IPS-15b (cell line): ENCODE measurements at regions not wholly inside any gene's neighbourhood (a gene's known extent, or its start where the extent isn't known, plus 50 kb on each side); places are given as distances from the start of the nearest gene placed in this dataset.

ENCODE experiments used
- H3K27me3 ChIP-seq: one replicate; pipeline ENCODE4 v1.6.1; 2013; ENCODE audit warnings: low read length; ENCODE audit not compliant: control insufficient read depth, insufficient read depth
- H3K36me3 ChIP-seq: one replicate; pipeline ENCODE4 v1.6.1; 2013; ENCODE audit warnings: low read length; ENCODE audit not compliant: control insufficient read depth, insufficient read depth
- H3K4me1 ChIP-seq: one replicate; pipeline ENCODE4 v1.6.1; 2013; ENCODE audit warnings: mild to moderate bottlenecking, low read length; ENCODE audit not compliant: control insufficient read depth, insufficient read depth
- H3K4me3 ChIP-seq: one replicate; pipeline ENCODE4 v1.5.1; 2013; ENCODE audit warnings: low read depth, low read length
- H3K9ac ChIP-seq: one replicate; pipeline ENCODE4 v1.6.1; 2013; ENCODE audit warnings: low read depth, mild to moderate bottlenecking, low read length
- H3K9me3 ChIP-seq: one replicate; pipeline ENCODE4 v1.6.1; 2013; ENCODE audit warnings: mild to moderate bottlenecking, low read length; ENCODE audit not compliant: control insufficient read depth, insufficient read depth

- Histone ChIP-seq H3K4me1 (no peaks in the 10 kb centered on the region), H3K9ac (no peak overlapping the region), H3K4me3 (no peak overlapping the region), H3K36me3 (no peaks in the 10 kb centered on the region), H3K9me3 (no peaks in the 10 kb centered on the region), H3K27me3 (no peaks in the 10 kb centered on the region)
Measured at GRCh38 chr1:228935855-228936727, 200.8 kb downstream of the RHOU start.

GRCh38 chr1:228936881-228937280 is 201.6 kb downstream of the RHOU start:
- no peaks in the 10 kb centered on the region for H3K4me1 ChIP-seq

GRCh38 chr1:228937351-228937750 is 202.1 kb downstream of the RHOU start:
- Histone ChIP-seq H3K27me3 (no peaks in the 10 kb centered on the region), H3K36me3 (no peaks in the 10 kb centered on the region), H3K4me1 (no peaks in the 10 kb centered on the region), H3K9ac (no peak overlapping the region), H3K4me3 (no peak overlapping the region), H3K9me3 (no peaks in the 10 kb centered on the region)

More at GRCh38 chr1:228936881-228937280, 201.6 kb downstream of the RHOU start:
- no peak overlapping the region for H3K9ac ChIP-seq
- H3K36me3 ChIP-seq = no peaks in the 10 kb centered on the region
- H3K27me3 ChIP-seq = no peaks in the 10 kb centered on the region
- no peak overlapping the region for H3K4me3 ChIP-seq
- no peaks in the 10 kb centered on the region for H3K9me3 ChIP-seq

GRCh38 chr1:228937851-228938536 is 202.7 kb downstream of the RHOU start:
- Histone ChIP-seq H3K9ac (no peak overlapping the region), H3K36me3 (no peaks in the 10 kb centered on the region), H3K9me3 (no peaks in the 10 kb centered on the region), H3K4me1 (no peaks in the 10 kb centered on the region), H3K27me3 (no peaks in the 10 kb centered on the region), H3K4me3 (no peak overlapping the region)

- H3K36me3 ChIP-seq = no peaks in the 10 kb centered on the region
- no peaks in the 10 kb centered on the region for H3K9me3 ChIP-seq
- H3K4me1 ChIP-seq = no peaks in the 10 kb centered on the region
- no peaks in the 10 kb centered on the region for H3K27me3 ChIP-seq
- H3K9ac ChIP-seq = no peak overlapping the region
- no peak overlapping the region for H3K4me3 ChIP-seq
Measured at GRCh38 chr1:228938537-228938901, 203.2 kb downstream of the RHOU start.

- Histone ChIP-seq H3K9ac (no peak overlapping the region), H3K4me3 (no peak overlapping the region), H3K27me3 (no peaks in the 10 kb centered on the region), H3K36me3 (no peaks in the 10 kb centered on the region), H3K4me1 (no peaks in the 10 kb centered on the region), H3K9me3 (no peaks in the 10 kb centered on the region)
Measured at GRCh38 chr1:228939001-228939691, 203.9 kb downstream of the RHOU start.

GRCh38 chr1:228939881-228940392 is 204.7 kb downstream of the RHOU start:
- no peaks in the 10 kb centered on the region for H3K36me3 ChIP-seq
- H3K9me3 ChIP-seq = no peaks in the 10 kb centered on the region
- no peak overlapping the region for H3K4me3 ChIP-seq
- no peaks in the 10 kb centered on the region for H3K27me3 ChIP-seq
- H3K9ac ChIP-seq = no peak overlapping the region
- no peaks in the 10 kb centered on the region for H3K4me1 ChIP-seq

GRCh38 chr1:228940526-228940925 is 205.2 kb downstream of the RHOU start:
- Histone ChIP-seq H3K4me1 (no peaks in the 10 kb centered on the region), H3K4me3 (no peak overlapping the region), H3K9ac (no peak overlapping the region), H3K27me3 (no peaks in the 10 kb centered on the region), H3K36me3 (no peaks in the 10 kb centered on the region), H3K9me3 (no peaks in the 10 kb centered on the region)

GRCh38 chr1:228940926-228941325 is 205.6 kb downstream of the RHOU start:
- no peaks in the 10 kb centered on the region for H3K9me3 ChIP-seq
- H3K36me3 ChIP-seq = no peaks in the 10 kb centered on the region
- H3K27me3 ChIP-seq = no peaks in the 10 kb centered on the region
- H3K4me3 ChIP-seq = no peak overlapping the region
- H3K4me1 ChIP-seq = no peaks in the 10 kb centered on the region
- no peak overlapping the region for H3K9ac ChIP-seq

- H3K4me3 ChIP-seq = no peak overlapping the region
- H3K36me3 ChIP-seq = no peaks in the 10 kb centered on the region
- no peaks in the 10 kb centered on the region for H3K4me1 ChIP-seq
- no peaks in the 10 kb centered on the region for H3K27me3 ChIP-seq
- no peak overlapping the region for H3K9ac ChIP-seq
- no peaks in the 10 kb centered on the region for H3K9me3 ChIP-seq
Measured at GRCh38 chr1:228941666-228942065, 206.4 kb downstream of the RHOU start.

GRCh38 chr1:228943436-228943835 is 208.2 kb downstream of the RHOU start:
- Histone ChIP-seq H3K36me3 (no peaks in the 10 kb centered on the region), H3K4me1 (no peaks in the 10 kb centered on the region), H3K9me3 (no peaks in the 10 kb centered on the region), H3K27me3 (no peaks in the 10 kb centered on the region), H3K9ac (no peak overlapping the region), H3K4me3 (no peak overlapping the region)
